ENCODE measurements at regions not wholly inside any gene's neighbourhood (a gene's known extent, or its start where the extent isn't known, plus 50 kb on each side); places are given as distances from the start of the nearest gene placed in this dataset.

- TF ChIP-seq POLR2A (IDR thresholded peaks at IDR 0.05; ENCODE audit: low read depth, low read length) (no peak), POLR2AphosphoS5 (IDR thresholded peaks at IDR 0.05; ENCODE audit: low read depth, low read length) (no peak), SPI1 (IDR thresholded peaks at IDR 0.05; ENCODE audit: low read depth, low read length) (no peak), TAF1 (IDR thresholded peaks at IDR 0.05; ENCODE audit: low read depth, low read length) (no peak), POU2F2 (IDR thresholded peaks at IDR 0.05; ENCODE audit: low read depth, low read length) (no peak)
These were observed 529.2 kb downstream of the HAO1 start for GRCh38 chr20:7411075-7411474.

All from GM12891 (cell line).